Stimulated activated CD4-positive, alpha-beta T cell treated with anti-CD3 and anti-CD28 coated beads, Interleukin-2, amount 100 ng/mL, for 4 hours (primary cell): ENCODE measurements at regions not wholly inside any gene's neighbourhood (a gene's known extent, or its start where the extent isn't known, plus 50 kb on each side); places are given as distances from the start of the nearest gene placed in this dataset.
"Not testable (repeated sequence)": the region's sequence is repeated elsewhere in the genome, so short reads cannot be mapped to it uniquely, and the experiment has no call there.

ENCODE experiments used
- DNase-seq: peaks from one replicate; pipeline ENCODE4 v3.0.0-alpha.2; 2020; ENCODE audit warnings: low read depth

GRCh38 chr1:243996223-243996622 is 54.9 kb upstream of the ZBTB18 start:
- no peak for DNase-seq

- no peak for DNase-seq
Observed at GRCh38 chr1:243991650-243992049, 59.4 kb upstream of the ZBTB18 start.

- no peak for DNase-seq
Observed at GRCh38 chr1:243984788-243985187, 66.3 kb upstream of the ZBTB18 start.

- DNase-seq, result no peak
Observed at GRCh38 chr1:243982447-243983018, 68.5 kb upstream of the ZBTB18 start.

- DNase-seq, result no peak
Observed at GRCh38 chr1:243980471-243980870, 70.6 kb upstream of the ZBTB18 start.

GRCh38 chr1:243980071-243980470 is 71.0 kb upstream of the ZBTB18 start:
- no peak for DNase-seq

- DNase-seq, result no peak
Observed at GRCh38 chr1:243979396-243979795, 71.7 kb upstream of the ZBTB18 start.

- DNase-seq, result no peak
Observed at GRCh38 chr1:243977094-243977493, 74.0 kb upstream of the ZBTB18 start.

- no peak for DNase-seq
Observed at GRCh38 chr1:243974451-243975292, 76.4 kb upstream of the ZBTB18 start.

GRCh38 chr1:243973169-243973568 is 77.9 kb upstream of the ZBTB18 start:
- no peak for DNase-seq

GRCh38 chr1:243970077-243970476 is 81.0 kb upstream of the ZBTB18 start:
- DNase-seq, result no peak

- no peak for DNase-seq
Observed at GRCh38 chr1:243968413-243968812, 82.7 kb upstream of the ZBTB18 start.

- DNase-seq, result no peak
Observed at GRCh38 chr1:243964915-243965314, 86.2 kb upstream of the ZBTB18 start.

GRCh38 chr1:243963571-243963970 is 87.5 kb upstream of the ZBTB18 start:
- DNase-seq, result no peak

- no peak for DNase-seq
Observed at GRCh38 chr1:243962541-243962940, 88.5 kb upstream of the ZBTB18 start.

GRCh38 chr1:243959998-243960397 is 91.1 kb upstream of the ZBTB18 start:
- no peak for DNase-seq

GRCh38 chr1:243957141-243957540 is 93.9 kb upstream of the ZBTB18 start:
- DNase-seq, result no peak

- no peak for DNase-seq
Observed at GRCh38 chr1:243956450-243956849, 94.6 kb upstream of the ZBTB18 start.

- not testable (repeated sequence) for DNase-seq
Observed at GRCh38 chr1:243951207-243951606, 99.9 kb upstream of the ZBTB18 start.

- no peak for DNase-seq
Observed at GRCh38 chr1:243950166-243950565, 100.1 kb upstream of the AKT3 start.

- no peak for DNase-seq
Observed at GRCh38 chr1:243946946-243947345, 96.9 kb upstream of the AKT3 start.

GRCh38 chr1:243946253-243946652 is 96.2 kb upstream of the AKT3 start:
- DNase-seq, result no peak

GRCh38 chr1:243945727-243946126 is 95.7 kb upstream of the AKT3 start:
- no peak for DNase-seq
